GM10266 (cell line): ENCODE measurements at regions not wholly inside any gene's neighbourhood (a gene's known extent, or its start where the extent isn't known, plus 50 kb on each side); places are given as distances from the start of the nearest gene placed in this dataset.

Experiments used
- DNase-seq: peaks from one replicate; pipeline ENCODE4 v3.0.0; 2012; ENCODE audit errors: extremely low spot score
- CTCF ChIP-seq: IDR thresholded peaks from 2 replicates; pipeline ENCODE4 v1.5.1; 2012; ENCODE audit warnings: mild to moderate bottlenecking, low read depth; ENCODE audit not compliant: control insufficient read depth, insufficient read depth; ENCODE audit errors: missing control alignments

GRCh38 chr17:10888858-10889257 is 51.0 kb upstream of the PIRT start:
- no peak for DNase-seq
- no peak for TF ChIP-seq CTCF
